Panc1 (cell line): ENCODE measurements at regions not wholly inside any gene's neighbourhood (a gene's known extent, or its start where the extent isn't known, plus 50 kb on each side); places are given as distances from the start of the nearest gene placed in this dataset.

Experiments
- ATAC-seq: fragments of 200-7000 bp; cut with Tn5 transposase; 2 replicates; pipeline ENCODE4 v1.9.1; 2020; ENCODE audit warnings: mild to moderate bottlenecking, moderate library complexity
- BruUV-seq: library from RNA; stranded (reverse); fragments of 400-500 nt; replicated peaks from 2 replicates; lab custom pipeline; 2021; lab: Mats Ljungman, UMichigan
- CTCF ChIA-PET: fragments of 300-600 bp; sonication (Branson Sonifier 250); formaldehyde crosslinking; loops from one replicate; lab custom pipeline; 2022; ENCODE audit warnings: antibody characterized with exemption; lab: Charles Lee
- POLR2A ChIA-PET: fragments of 300-600 bp; sonication (Branson Sonifier 250); formaldehyde crosslinking; loops from one replicate; lab custom pipeline; 2022; ENCODE audit warnings: antibody characterized with exemption; lab: Charles Lee
- DNase-seq: peaks from one replicate; pipeline ENCODE4 v3.0.0-alpha.2; 2010; ENCODE audit warnings: low read depth, low spot score
- H3K27ac ChIP-seq: 2 replicates; pipeline ENCODE4 v1.5.1; 2011; ENCODE audit warnings: mild to moderate bottlenecking, low read length, inconsistent platforms
- H3K27me3 ChIP-seq: fragments of 200-500 bp; sonication (Bioruptor generic); 2 replicates; pipeline ENCODE4 v1.6.0; 2014; ENCODE audit warnings: low read length, inconsistent platforms; ENCODE audit not compliant: control insufficient read depth, insufficient read depth
- H3K36me3 ChIP-seq: fragments of 200-500 bp; sonication (Bioruptor generic); 2 replicates; pipeline ENCODE4 v1.5.1; 2014; ENCODE audit warnings: inconsistent platforms, mild to moderate bottlenecking, low read length, moderate library complexity; ENCODE audit not compliant: control insufficient read depth, insufficient read depth
- H3K4me1 ChIP-seq: 2 replicates; pipeline ENCODE4 v1.5.1; 2011; ENCODE audit warnings: inconsistent platforms, mild to moderate bottlenecking, low read length, moderate library complexity; ENCODE audit not compliant: control insufficient read depth, insufficient read depth
- H3K4me3 ChIP-seq, 2 experiments: 2 replicates each; pipeline ENCODE4 v1.5.1; 2011 to 2012; ENCODE audit warnings: low read depth in 2 of 2, low read length in 2 of 2, mild to moderate bottlenecking in 2 of 2, inconsistent platforms in 1 of 2, moderate library complexity in 1 of 2
- H3K9me3 ChIP-seq: fragments of 200-500 bp; sonication (Bioruptor generic); 2 replicates; pipeline ENCODE4 v1.5.1; 2014; ENCODE audit warnings: low read depth, mild to moderate bottlenecking, inconsistent platforms, low read length, moderate library complexity; ENCODE audit not compliant: control insufficient read depth, insufficient read depth
- POLR2AphosphoS5 ChIP-seq: IDR thresholded peaks from 2 replicates; pipeline ENCODE4 v1.6.1; 2012; ENCODE audit warnings: mild to moderate bottlenecking, low read depth, low read length, moderate library complexity
- SIN3A ChIP-seq: IDR thresholded peaks from 2 replicates; pipeline ENCODE4 v1.6.1; 2012; ENCODE audit warnings: low read depth, mild to moderate bottlenecking, low read length, moderate library complexity, borderline replicate concordance; ENCODE audit not compliant: insufficient read depth
- TCF7L2 ChIP-seq: IDR thresholded peaks from 2 replicates; pipeline ENCODE4 v1.6.1; 2011; ENCODE audit warnings: mild to moderate bottlenecking, low read depth, low read length, inconsistent platforms
- in situ Hi-C: cut with HindIII; loops from 2 replicates; pipeline ENCODE4 v1.10.0; 2016; ENCODE audit warnings: low sequenced_read_pairs, low pct_unique_long_range_greater_than_20kb
- intact Hi-C: fragments of 100-400 bp; cut with micrococcal nuclease; formaldehyde crosslinking; loops from one replicate; pipeline ENCODE4 v1.10.0; 2022; ENCODE audit not compliant: unreplicated experiment
- TF ChIP-seq, protein P1 (sequence below), 2 experiments: IDR thresholded peaks; 2 replicates each; pipeline ENCODE4 v1.6.1; 2011 to 2012; ENCODE audit warnings: low read depth in 2 of 2, control low read depth in 1 of 2, low read length in 1 of 2, mild to moderate bottlenecking in 1 of 2, moderate library complexity in 1 of 2; ENCODE audit not compliant: insufficient read depth in 1 of 2
- TF ChIP-seq, protein P2 (sequence below): fragments of 450-650 bp; IDR thresholded peaks from 2 replicates; pipeline ENCODE4 v1.5.1; 2017; ENCODE audit warnings: mild to moderate bottlenecking

DNA sequence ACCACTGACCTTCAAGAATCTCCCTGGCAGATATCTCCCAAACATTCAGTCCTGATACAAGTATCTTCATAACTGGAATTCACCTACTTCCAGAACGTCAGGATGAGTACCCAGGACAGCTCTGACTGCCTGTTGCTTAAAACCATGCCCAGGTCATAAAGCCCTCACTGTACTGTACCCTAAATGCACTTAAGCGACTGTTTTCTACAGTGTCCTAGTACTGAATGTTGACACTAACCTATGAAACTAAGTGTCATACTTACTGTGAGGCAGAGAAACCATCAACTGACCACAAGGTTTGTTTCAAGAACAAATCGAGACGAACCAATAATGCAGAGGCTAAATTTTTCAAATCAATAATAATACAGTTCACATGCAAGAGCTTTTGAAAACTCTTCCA, 178.7 kb upstream of the NSMCE3 start:
- TF ChIP-seq, protein P1, sequence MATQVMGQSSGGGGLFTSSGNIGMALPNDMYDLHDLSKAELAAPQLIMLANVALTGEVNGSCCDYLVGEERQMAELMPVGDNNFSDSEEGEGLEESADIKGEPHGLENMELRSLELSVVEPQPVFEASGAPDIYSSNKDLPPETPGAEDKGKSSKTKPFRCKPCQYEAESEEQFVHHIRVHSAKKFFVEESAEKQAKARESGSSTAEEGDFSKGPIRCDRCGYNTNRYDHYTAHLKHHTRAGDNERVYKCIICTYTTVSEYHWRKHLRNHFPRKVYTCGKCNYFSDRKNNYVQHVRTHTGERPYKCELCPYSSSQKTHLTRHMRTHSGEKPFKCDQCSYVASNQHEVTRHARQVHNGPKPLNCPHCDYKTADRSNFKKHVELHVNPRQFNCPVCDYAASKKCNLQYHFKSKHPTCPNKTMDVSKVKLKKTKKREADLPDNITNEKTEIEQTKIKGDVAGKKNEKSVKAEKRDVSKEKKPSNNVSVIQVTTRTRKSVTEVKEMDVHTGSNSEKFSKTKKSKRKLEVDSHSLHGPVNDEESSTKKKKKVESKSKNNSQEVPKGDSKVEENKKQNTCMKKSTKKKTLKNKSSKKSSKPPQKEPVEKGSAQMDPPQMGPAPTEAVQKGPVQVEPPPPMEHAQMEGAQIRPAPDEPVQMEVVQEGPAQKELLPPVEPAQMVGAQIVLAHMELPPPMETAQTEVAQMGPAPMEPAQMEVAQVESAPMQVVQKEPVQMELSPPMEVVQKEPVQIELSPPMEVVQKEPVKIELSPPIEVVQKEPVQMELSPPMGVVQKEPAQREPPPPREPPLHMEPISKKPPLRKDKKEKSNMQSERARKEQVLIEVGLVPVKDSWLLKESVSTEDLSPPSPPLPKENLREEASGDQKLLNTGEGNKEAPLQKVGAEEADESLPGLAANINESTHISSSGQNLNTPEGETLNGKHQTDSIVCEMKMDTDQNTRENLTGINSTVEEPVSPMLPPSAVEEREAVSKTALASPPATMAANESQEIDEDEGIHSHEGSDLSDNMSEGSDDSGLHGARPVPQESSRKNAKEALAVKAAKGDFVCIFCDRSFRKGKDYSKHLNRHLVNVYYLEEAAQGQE (IDR thresholded peaks at IDR 0.05; ENCODE audit: insufficient read depth in 1 of 2, low read depth in 2 of 2, low read length in 1 of 2): no peak
- TF ChIP-seq SIN3A: no peak
- TF ChIP-seq, protein P2, sequence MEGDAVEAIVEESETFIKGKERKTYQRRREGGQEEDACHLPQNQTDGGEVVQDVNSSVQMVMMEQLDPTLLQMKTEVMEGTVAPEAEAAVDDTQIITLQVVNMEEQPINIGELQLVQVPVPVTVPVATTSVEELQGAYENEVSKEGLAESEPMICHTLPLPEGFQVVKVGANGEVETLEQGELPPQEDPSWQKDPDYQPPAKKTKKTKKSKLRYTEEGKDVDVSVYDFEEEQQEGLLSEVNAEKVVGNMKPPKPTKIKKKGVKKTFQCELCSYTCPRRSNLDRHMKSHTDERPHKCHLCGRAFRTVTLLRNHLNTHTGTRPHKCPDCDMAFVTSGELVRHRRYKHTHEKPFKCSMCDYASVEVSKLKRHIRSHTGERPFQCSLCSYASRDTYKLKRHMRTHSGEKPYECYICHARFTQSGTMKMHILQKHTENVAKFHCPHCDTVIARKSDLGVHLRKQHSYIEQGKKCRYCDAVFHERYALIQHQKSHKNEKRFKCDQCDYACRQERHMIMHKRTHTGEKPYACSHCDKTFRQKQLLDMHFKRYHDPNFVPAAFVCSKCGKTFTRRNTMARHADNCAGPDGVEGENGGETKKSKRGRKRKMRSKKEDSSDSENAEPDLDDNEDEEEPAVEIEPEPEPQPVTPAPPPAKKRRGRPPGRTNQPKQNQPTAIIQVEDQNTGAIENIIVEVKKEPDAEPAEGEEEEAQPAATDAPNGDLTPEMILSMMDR: no peak
- no peak for TF ChIP-seq POLR2AphosphoS5
- TF ChIP-seq TCF7L2: no peak
- no peaks in the 10 kb centered on the region for H3K36me3 ChIP-seq
- no peak overlapping the region for H3K27ac ChIP-seq
- no TSS peak for BruUV-seq
- ChIA-PET CTCF (no interaction called here), POLR2A (interaction anchor here (0.6 kb wide), 1 partner anchor 29 kb away, joined by 3 read pairs; no protein-coding TSS in a partner anchor)
- H3K9me3 ChIP-seq: no peaks in the 10 kb centered on the region
- ATAC-seq (no peak), DNase-seq (no peak)
- no peaks in the 10 kb centered on the region for H3K27me3 ChIP-seq
- no peak overlapping the region for H3K4me3 ChIP-seq
- in situ Hi-C loops (no loop called here), intact Hi-C loops (loop anchor here (5.0 kb wide), 1 partner anchor 204 kb away; no protein-coding TSS in a partner anchor)
- H3K4me1 ChIP-seq: no peaks in the 10 kb centered on the region; the same call in 1 of the 2 replicates

DNA sequence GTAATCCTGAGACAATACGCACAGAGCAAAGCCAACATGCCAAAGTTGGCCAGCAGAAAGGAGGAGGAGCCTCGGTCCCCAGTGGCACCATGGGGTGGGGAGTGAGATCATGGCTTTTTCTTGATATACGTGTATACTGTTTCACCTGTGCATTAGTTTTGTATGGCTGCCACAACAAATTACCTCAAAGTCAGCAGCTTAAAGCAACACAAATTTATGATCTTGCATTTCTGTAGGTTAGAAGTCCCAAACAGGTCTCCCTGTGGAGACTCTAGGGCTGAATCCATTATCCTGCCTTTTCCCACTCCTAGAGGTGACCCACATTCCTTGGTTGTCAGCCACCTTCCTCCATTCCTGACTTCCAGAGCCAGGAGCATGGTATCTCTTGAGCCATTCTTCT, 176.9 kb upstream of the NSMCE3 start:
- Histone ChIP-seq H3K36me3 (no peaks in the 10 kb centered on the region), H3K27me3 (no peaks in the 10 kb centered on the region), H3K4me1 (no peaks in the 10 kb centered on the region), H3K27ac (no peak overlapping the region), H3K9me3 (no peaks in the 10 kb centered on the region), H3K4me3 (no peak overlapping the region)
- intact Hi-C loops (loop anchor here (5.0 kb wide), 1 partner anchor 206 kb away; no protein-coding TSS in a partner anchor), in situ Hi-C loops (no loop called here)
- no peak for ATAC-seq
- POLR2A ChIA-PET: no interaction called here
- BruUV-seq: no TSS peak
- TF ChIP-seq SIN3A: no peak
- TF ChIP-seq, protein P2: no peak
- TF ChIP-seq, protein P1 (IDR thresholded peaks at IDR 0.05; ENCODE audit: insufficient read depth in 1 of 2, low read depth in 2 of 2, low read length in 1 of 2): no peak
- TF ChIP-seq POLR2AphosphoS5: no peak
- TF ChIP-seq TCF7L2: no peak
- DNase-seq: no peak
- CTCF ChIA-PET: no interaction called here
